ENCODE measurements at regions not wholly inside any gene's neighbourhood (a gene's known extent, or its start where the extent isn't known, plus 50 kb on each side); places are given as distances from the start of the nearest gene placed in this dataset.

- intact Hi-C loops (cut with DNase I) = no loop called here
- Histone ChIP-seq H3K4me1 (peaks cover 0 to 31% of the 10 kb centered on the region in 2 donors), H3K4me3 (no peak overlapping the region), H3K36me3 (no peaks in the 10 kb centered on the region), H3K9me3 (no peaks in the 10 kb centered on the region), H3K27ac (no peak overlapping the region), H3K27me3 (no peaks in the 10 kb centered on the region)
- DNase-seq (no peak), ATAC-seq (peak; percentile 36)
- TF ChIP-seq, protein P1, sequence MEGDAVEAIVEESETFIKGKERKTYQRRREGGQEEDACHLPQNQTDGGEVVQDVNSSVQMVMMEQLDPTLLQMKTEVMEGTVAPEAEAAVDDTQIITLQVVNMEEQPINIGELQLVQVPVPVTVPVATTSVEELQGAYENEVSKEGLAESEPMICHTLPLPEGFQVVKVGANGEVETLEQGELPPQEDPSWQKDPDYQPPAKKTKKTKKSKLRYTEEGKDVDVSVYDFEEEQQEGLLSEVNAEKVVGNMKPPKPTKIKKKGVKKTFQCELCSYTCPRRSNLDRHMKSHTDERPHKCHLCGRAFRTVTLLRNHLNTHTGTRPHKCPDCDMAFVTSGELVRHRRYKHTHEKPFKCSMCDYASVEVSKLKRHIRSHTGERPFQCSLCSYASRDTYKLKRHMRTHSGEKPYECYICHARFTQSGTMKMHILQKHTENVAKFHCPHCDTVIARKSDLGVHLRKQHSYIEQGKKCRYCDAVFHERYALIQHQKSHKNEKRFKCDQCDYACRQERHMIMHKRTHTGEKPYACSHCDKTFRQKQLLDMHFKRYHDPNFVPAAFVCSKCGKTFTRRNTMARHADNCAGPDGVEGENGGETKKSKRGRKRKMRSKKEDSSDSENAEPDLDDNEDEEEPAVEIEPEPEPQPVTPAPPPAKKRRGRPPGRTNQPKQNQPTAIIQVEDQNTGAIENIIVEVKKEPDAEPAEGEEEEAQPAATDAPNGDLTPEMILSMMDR (IDR thresholded peaks at IDR 0.05) = no peak
Measured at GRCh38 chr2:144583741-144584453, 64.0 kb upstream of the ZEB2 start.

GRCh38 chr2:144583381-144583729 lies 63.4 kb upstream of the ZEB2 start:
- Histone ChIP-seq H3K4me3 (no peak overlapping the region), H3K27ac (peak overlapping the region in 1 of 2 donors; percentile 39), H3K4me1 (peaks cover 0 to 31% of the 10 kb centered on the region in 2 donors), H3K9me3 (no peaks in the 10 kb centered on the region), H3K27me3 (no peaks in the 10 kb centered on the region), H3K36me3 (no peaks in the 10 kb centered on the region)
- DNase-seq (no peak), ATAC-seq (no peak)
- intact Hi-C loops (cut with DNase I) = no loop called here
- TF ChIP-seq, protein P1 (IDR thresholded peaks at IDR 0.05) = no peak

GRCh38 chr2:144582651-144583380 lies 62.9 kb upstream of the ZEB2 start:
- Histone ChIP-seq H3K4me3 (no peak overlapping the region), H3K27me3 (no peaks in the 10 kb centered on the region), H3K9me3 (no peaks in the 10 kb centered on the region), H3K27ac (peak overlapping the region in 1 of 2 donors; percentile 39), H3K36me3 (no peaks in the 10 kb centered on the region), H3K4me1 (peaks cover 0 to 31% of the 10 kb centered on the region in 2 donors)
- TF ChIP-seq, protein P1 (IDR thresholded peaks at IDR 0.05) = no peak
- intact Hi-C loops (cut with DNase I) = no loop called here
- DNase-seq (no peak), ATAC-seq (no peak)

DNA sequence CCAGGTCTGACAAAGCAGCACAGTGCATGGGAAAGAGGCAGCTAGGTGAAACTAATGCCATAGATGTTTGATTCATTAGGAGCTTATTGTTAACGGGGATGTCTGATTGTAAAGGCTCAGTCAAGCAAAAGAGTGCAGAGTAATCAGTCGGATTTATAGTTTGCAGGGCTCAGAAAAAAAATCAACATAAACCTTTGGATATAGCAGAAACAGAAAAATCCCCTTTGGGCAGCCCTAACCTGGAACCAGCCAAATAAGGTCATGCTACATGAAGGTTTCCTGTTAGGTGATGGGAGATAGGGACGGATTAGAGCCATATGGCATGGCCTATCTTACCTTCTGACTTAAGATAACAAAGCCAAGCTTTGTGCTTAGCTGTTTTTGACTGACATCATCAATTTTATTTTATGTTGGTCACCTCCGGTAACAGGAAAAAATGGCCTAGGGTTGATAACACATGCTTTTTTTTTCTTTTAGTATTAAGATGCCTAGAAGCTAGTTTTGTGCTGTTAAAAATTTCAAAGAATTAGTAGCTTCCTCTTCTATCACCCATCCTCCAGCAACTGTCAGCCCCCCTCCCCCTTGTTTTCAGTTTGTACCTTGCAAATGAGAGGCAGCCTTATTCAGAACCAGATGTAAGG lies 60.7 kb upstream of the ZEB2 start:
- no peaks in the 10 kb centered on the region for H3K36me3 ChIP-seq
- no peaks in the 10 kb centered on the region for H3K9me3 ChIP-seq
- H3K27ac ChIP-seq = no peak overlapping the region
- DNase-seq (no peak), ATAC-seq (no peak)
- TF ChIP-seq, protein P1 (IDR thresholded peaks at IDR 0.05) = no peak
- H3K4me3 ChIP-seq = no peak overlapping the region
- peaks cover 0 to 31% of the 10 kb centered on the region in 2 donors for H3K4me1 ChIP-seq
- intact Hi-C loops (cut with DNase I) = no loop called here
- no peaks in the 10 kb centered on the region for H3K27me3 ChIP-seq

- H3K9me3 ChIP-seq = no peaks in the 10 kb centered on the region
- no peak overlapping the region for H3K27ac ChIP-seq
- intact Hi-C loops (cut with DNase I) = no loop called here
- TF ChIP-seq, protein P1 (IDR thresholded peaks at IDR 0.05) = no peak
- DNase-seq (no peak), ATAC-seq (no peak)
- no peaks in the 10 kb centered on the region for H3K36me3 ChIP-seq
- peaks cover 0 to 31% of the 10 kb centered on the region in 2 donors for H3K4me1 ChIP-seq
- H3K27me3 ChIP-seq = no peaks in the 10 kb centered on the region
- no peak overlapping the region for H3K4me3 ChIP-seq
Measured at GRCh38 chr2:144579556-144579955, 59.6 kb upstream of the ZEB2 start.

Measured in left lung (tissue), 4 donors.